Hepatocyte (in vitro differentiated cells): ENCODE measurements at regions not wholly inside any gene's neighbourhood (a gene's known extent, or its start where the extent isn't known, plus 50 kb on each side); places are given as distances from the start of the nearest gene placed in this dataset.

Experiments used
- DNase-seq: peaks from one replicate; pipeline ENCODE4 v3.0.0-alpha.2; 2016; ENCODE audit warnings: low spot score
- H2AFZ ChIP-seq: fragments of 200-600 bp; sonication (generic); 2 replicates; pipeline ENCODE4 v1.6.0; 2016; ENCODE audit warnings: antibody characterized with exemption, mild to moderate bottlenecking
- H3K27ac ChIP-seq: fragments of 200-600 bp; sonication (generic); 2 replicates; pipeline ENCODE4 v1.5.1; 2016; ENCODE audit warnings: mild to moderate bottlenecking
- H3K27me3 ChIP-seq: fragments of 200-600 bp; sonication (generic); 2 replicates; pipeline ENCODE4 v1.6.1; 2016
- H3K36me3 ChIP-seq: fragments of 200-600 bp; sonication (generic); replicated peaks from 2 replicates; pipeline ENCODE4 v1.5.1; 2016; ENCODE audit warnings: low read depth; ENCODE audit not compliant: insufficient read depth
- H3K4me1 ChIP-seq: fragments of 200-600 bp; sonication (generic); 2 replicates; pipeline ENCODE4 v1.5.1; 2016; ENCODE audit warnings: mild to moderate bottlenecking, moderate library complexity; ENCODE audit not compliant: insufficient read depth
- H3K4me2 ChIP-seq: fragments of 200-600 bp; sonication (generic); 2 replicates; pipeline ENCODE4 v1.6.0; 2016
- H3K4me3 ChIP-seq: fragments of 200-600 bp; sonication (generic); 2 replicates; pipeline ENCODE4 v1.5.1; 2016; ENCODE audit warnings: mild to moderate bottlenecking
- H3K79me2 ChIP-seq: fragments of 200-600 bp; sonication (generic); 2 replicates; pipeline ENCODE4 v1.6.0; 2017; ENCODE audit warnings: mild to moderate bottlenecking
- H3K9me2 ChIP-seq: fragments of 200-600 bp; sonication (generic); replicated peaks from 2 replicates; pipeline ENCODE4 v1.6.0; 2017; ENCODE audit warnings: mild to moderate bottlenecking; ENCODE audit not compliant: insufficient read depth
- H3K9me3 ChIP-seq: fragments of 200-600 bp; sonication (generic); 2 replicates; pipeline ENCODE4 v1.5.1; 2016; ENCODE audit warnings: low read depth, mild to moderate bottlenecking
- H4K20me1 ChIP-seq: fragments of 200-600 bp; sonication (generic); 2 replicates; pipeline ENCODE4 v1.6.0; 2016; ENCODE audit warnings: mild to moderate bottlenecking; ENCODE audit not compliant: insufficient read depth, poor library complexity, severe bottlenecking
- EZH2 ChIP-seq: fragments of 200-600 bp; sonication (generic); IDR thresholded peaks from 2 replicates; pipeline ENCODE4 v1.6.1; 2016; ENCODE audit warnings: antibody characterized with exemption, mild to moderate bottlenecking, borderline replicate concordance
- EZH2phosphoT487 ChIP-seq: fragments of 200-600 bp; sonication (generic); IDR thresholded peaks from one replicate; pipeline ENCODE4 v1.6.1; 2018; ENCODE audit warnings: antibody characterized with exemption, mild to moderate bottlenecking, low read depth, moderate library complexity; ENCODE audit not compliant: unreplicated experiment, severe bottlenecking
- WGBS: methylation state at CpG from one replicate; pipeline ENCODE4 v1.1.6; 2016; ENCODE audit warnings: low lambda C conversion rate; ENCODE audit errors: missing lambda C conversion rate; 5-methylcytosine and 5-hydroxymethylcytosine counted together
- TF ChIP-seq, protein P1 (sequence below): fragments of 200-600 bp; sonication (generic); IDR thresholded peaks from 2 replicates; pipeline ENCODE4 v1.5.1; 2016; ENCODE audit warnings: antibody characterized with exemption, mild to moderate bottlenecking; ENCODE audit not compliant: poor library complexity

DNA sequence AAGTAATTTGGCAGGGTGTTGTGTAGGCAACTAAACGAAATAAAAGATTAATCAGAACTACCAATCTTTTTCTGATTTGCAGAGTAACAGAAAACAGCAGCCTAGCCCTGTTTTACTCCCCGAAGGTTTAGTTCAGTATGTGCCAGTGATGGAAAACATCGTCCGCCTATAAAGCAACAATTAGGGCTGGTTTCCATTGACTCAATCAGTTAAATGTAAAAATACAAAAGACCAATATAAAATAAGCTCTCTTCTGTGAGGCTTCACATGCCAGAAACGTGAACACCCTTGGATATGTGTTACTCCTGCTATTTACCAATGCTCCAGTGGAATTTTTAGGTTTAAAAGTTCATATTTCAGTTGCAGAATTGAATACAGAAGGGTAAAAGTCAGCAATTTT is 210.5 kb upstream of the RSPO3 start:
- Histone ChIP-seq H3K79me2 (no peaks in the 10 kb centered on the region), H3K36me3 (no peaks in the 10 kb centered on the region), H3K27ac (no peak overlapping the region), H3K4me2 (peak overlapping the region; percentile 10), H3K9me3 (no peaks in the 10 kb centered on the region), H3K9me2 (no peaks in the 10 kb centered on the region), H4K20me1 (no peaks in the 10 kb centered on the region), H3K27me3 (no peaks in the 10 kb centered on the region), H3K4me1 (peaks cover 10% of the 10 kb centered on the region), H2AFZ (no peak overlapping the region), H3K4me3 (no peak overlapping the region)
- DNase-seq: no peak
- TF ChIP-seq EZH2phosphoT487 (no peak), EZH2 (no peak)
- TF ChIP-seq, protein P1, sequence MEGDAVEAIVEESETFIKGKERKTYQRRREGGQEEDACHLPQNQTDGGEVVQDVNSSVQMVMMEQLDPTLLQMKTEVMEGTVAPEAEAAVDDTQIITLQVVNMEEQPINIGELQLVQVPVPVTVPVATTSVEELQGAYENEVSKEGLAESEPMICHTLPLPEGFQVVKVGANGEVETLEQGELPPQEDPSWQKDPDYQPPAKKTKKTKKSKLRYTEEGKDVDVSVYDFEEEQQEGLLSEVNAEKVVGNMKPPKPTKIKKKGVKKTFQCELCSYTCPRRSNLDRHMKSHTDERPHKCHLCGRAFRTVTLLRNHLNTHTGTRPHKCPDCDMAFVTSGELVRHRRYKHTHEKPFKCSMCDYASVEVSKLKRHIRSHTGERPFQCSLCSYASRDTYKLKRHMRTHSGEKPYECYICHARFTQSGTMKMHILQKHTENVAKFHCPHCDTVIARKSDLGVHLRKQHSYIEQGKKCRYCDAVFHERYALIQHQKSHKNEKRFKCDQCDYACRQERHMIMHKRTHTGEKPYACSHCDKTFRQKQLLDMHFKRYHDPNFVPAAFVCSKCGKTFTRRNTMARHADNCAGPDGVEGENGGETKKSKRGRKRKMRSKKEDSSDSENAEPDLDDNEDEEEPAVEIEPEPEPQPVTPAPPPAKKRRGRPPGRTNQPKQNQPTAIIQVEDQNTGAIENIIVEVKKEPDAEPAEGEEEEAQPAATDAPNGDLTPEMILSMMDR: no peak
- 50% methylated on average over 5 of the region's 5 CpGs for WGBS

DNA sequence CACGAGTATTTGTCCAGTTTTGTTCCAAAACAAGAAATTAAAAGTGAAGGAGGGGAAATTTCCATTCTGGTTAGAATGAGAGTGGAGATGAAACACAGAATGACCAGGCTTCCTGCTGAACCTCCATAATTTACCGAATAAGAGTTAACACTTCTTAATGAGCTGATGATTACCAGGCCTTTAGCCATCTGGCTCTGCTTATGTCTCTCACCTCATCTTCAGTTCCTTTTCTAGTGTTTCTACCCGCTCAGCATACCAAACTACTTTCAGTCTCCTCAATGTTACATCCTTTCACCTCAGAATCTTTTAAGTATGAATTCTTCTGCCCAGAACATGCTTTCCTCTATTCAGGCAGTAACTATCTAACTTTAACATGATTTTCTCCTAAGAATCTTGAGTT is 209.0 kb upstream of the RSPO3 start:
- no peaks in the 10 kb centered on the region for H3K9me3 ChIP-seq
- DNase-seq: no peak
- H3K27me3 ChIP-seq: no peaks in the 10 kb centered on the region

DNA sequence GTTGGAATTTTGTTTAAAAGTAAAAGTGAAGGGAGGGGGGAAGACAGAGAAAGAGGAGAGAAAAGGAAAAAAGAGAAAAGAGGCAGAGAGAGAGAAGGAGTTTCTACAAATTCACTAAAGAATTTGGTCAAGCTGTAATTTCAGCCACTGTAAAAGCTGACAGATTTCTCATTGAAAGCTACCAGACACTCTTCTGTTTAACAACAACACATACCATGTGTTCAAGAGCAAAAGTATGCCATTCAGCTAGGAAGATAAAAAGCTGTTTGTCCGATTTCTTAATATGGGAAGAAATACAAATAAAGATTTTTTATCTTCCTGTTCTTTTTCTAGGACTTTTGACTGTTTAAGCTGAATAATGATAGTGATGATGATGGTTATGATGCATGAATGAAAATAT is 204.8 kb upstream of the RSPO3 start:
- Histone ChIP-seq H3K27ac (no peak overlapping the region), H3K4me2 (no peak overlapping the region), H3K4me3 (no peak overlapping the region), H3K79me2 (no peaks in the 10 kb centered on the region), H3K4me1 (no peaks in the 10 kb centered on the region), H3K36me3 (no peaks in the 10 kb centered on the region), H2AFZ (no peak overlapping the region), H3K9me3 (no peaks in the 10 kb centered on the region), H4K20me1 (no peaks in the 10 kb centered on the region), H3K9me2 (no peaks in the 10 kb centered on the region), H3K27me3 (no peaks in the 10 kb centered on the region)
- 52% methylated on average over 1 of the region's 1 CpG for WGBS
- TF ChIP-seq, protein P1: no peak
- TF ChIP-seq EZH2phosphoT487 (no peak), EZH2 (no peak)
- no peak for DNase-seq

More for the DNA sequence above, 209.0 kb upstream of the RSPO3 start:
- H3K4me2 ChIP-seq: no peak overlapping the region
- no peaks in the 10 kb centered on the region for H4K20me1 ChIP-seq
- TF ChIP-seq, protein P1: no peak
- TF ChIP-seq EZH2: no peak
- no peak for TF ChIP-seq EZH2phosphoT487
- no peaks in the 10 kb centered on the region for H3K9me2 ChIP-seq
- H3K36me3 ChIP-seq: no peaks in the 10 kb centered on the region
- no peak overlapping the region for H2AFZ ChIP-seq
- peaks cover 10% of the 10 kb centered on the region for H3K4me1 ChIP-seq
- H3K79me2 ChIP-seq: no peaks in the 10 kb centered on the region
- no peak overlapping the region for H3K4me3 ChIP-seq
- 67% methylated on average over 3 of the region's 3 CpGs for WGBS
- no peak overlapping the region for H3K27ac ChIP-seq

DNA sequence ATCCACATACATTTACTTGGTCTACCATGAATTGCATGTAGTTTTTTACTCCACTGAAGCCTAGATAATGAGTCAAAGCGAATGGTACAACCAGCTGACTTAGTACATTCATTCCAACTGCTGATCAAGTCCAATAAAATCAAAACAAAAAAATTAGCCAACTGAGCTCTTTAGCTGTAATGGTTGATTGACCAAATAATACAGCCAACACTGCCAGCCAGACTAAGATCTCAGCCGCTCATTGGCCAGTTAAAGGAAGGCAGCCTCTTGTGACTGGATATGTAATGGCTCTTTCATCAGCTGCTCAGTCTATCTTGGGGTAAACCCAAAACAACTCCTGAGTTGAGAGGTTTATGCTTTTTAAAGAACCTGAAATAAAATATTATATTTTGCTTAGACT is 204.3 kb upstream of the RSPO3 start:
- H3K27ac ChIP-seq: no peak overlapping the region
- H3K4me1 ChIP-seq: no peaks in the 10 kb centered on the region
- DNase-seq: no peak
- no peaks in the 10 kb centered on the region for H3K36me3 ChIP-seq
- no peaks in the 10 kb centered on the region for H4K20me1 ChIP-seq
- H3K9me3 ChIP-seq: no peaks in the 10 kb centered on the region
- no peak overlapping the region for H3K4me2 ChIP-seq
- TF ChIP-seq, protein P1: no peak
- no peak for TF ChIP-seq EZH2
- no peak for TF ChIP-seq EZH2phosphoT487
- no peaks in the 10 kb centered on the region for H3K27me3 ChIP-seq
- H2AFZ ChIP-seq: no peak overlapping the region
- H3K79me2 ChIP-seq: no peaks in the 10 kb centered on the region
- H3K9me2 ChIP-seq: no peaks in the 10 kb centered on the region
- no peak overlapping the region for H3K4me3 ChIP-seq
- WGBS: 86% methylated on average over 2 of the region's 2 CpGs
